HepG2 (cell line): ENCODE measurements at regions not wholly inside any gene's neighbourhood (a gene's known extent, or its start where the extent isn't known, plus 50 kb on each side); places are given as distances from the start of the nearest gene placed in this dataset.

Source experiments
- CEBPG ChIP-seq: IDR thresholded peaks from 2 replicates; pipeline ENCODE4 v1.6.1; 2016
- ELF3 ChIP-seq: IDR thresholded peaks from 2 replicates; pipeline ENCODE4 v1.6.1; 2016; ENCODE audit warnings: missing genetic modification reagents, missing compliant biosample characterization
- GABPA ChIP-seq, 2 experiments: IDR thresholded peaks; 2 replicates each; pipeline ENCODE4 v1.6.1; 2011 to 2016; ENCODE audit warnings: low read depth in 2 of 2, low read length in 1 of 2, missing biosample characterization in 1 of 2, missing genetic modification characterization in 1 of 2
- HMGXB3 ChIP-seq: sonication (generic); formaldehyde crosslinking; IDR thresholded peaks from 2 replicates; pipeline ENCODE4 v1.4.0; 2020; ENCODE audit warnings: missing genetic modification reagents, borderline replicate concordance
- NKX3-1 ChIP-seq: sonication (generic); formaldehyde crosslinking; IDR thresholded peaks from 2 replicates; pipeline ENCODE4 v1.5.0; 2020; ENCODE audit warnings: missing genetic modification reagents
- NR2F2 ChIP-seq: IDR thresholded peaks from 2 replicates; pipeline ENCODE4 v1.6.1; 2012; ENCODE audit warnings: low read depth, inconsistent platforms, borderline replicate concordance
- PBX2 ChIP-seq: IDR thresholded peaks from 2 replicates; pipeline ENCODE4 v1.6.1; 2016; ENCODE audit warnings: control low read depth
- RARA ChIP-seq: IDR thresholded peaks from 2 replicates; pipeline ENCODE4 v1.6.1; 2016; ENCODE audit warnings: missing genetic modification reagents, missing compliant biosample characterization
- RARG ChIP-seq: sonication (generic); formaldehyde crosslinking; IDR thresholded peaks from 2 replicates; pipeline ENCODE4 v1.4.0; 2020; ENCODE audit warnings: low read depth, mild to moderate bottlenecking, missing genetic modification reagents
- SIN3B ChIP-seq: fragments of 150-350 bp; IDR thresholded peaks from 2 replicates; pipeline ENCODE4 v1.6.1; 2014; ENCODE audit warnings: low read length
- SMARCC2 ChIP-seq: fragments of 450-650 bp; IDR thresholded peaks from 2 replicates; pipeline ENCODE4 v1.6.1; 2017; ENCODE audit warnings: antibody characterized with exemption, mild to moderate bottlenecking
- TARDBP ChIP-seq: sonication (generic); formaldehyde crosslinking; IDR thresholded peaks from 2 replicates; pipeline ENCODE4 v1.8.0; 2022; ENCODE audit warnings: mild to moderate bottlenecking, missing genetic modification reagents
- TCF7 ChIP-seq: sonication (generic); IDR thresholded peaks from 2 replicates; pipeline ENCODE4 v1.6.1; 2016; ENCODE audit warnings: antibody characterized with exemption, low read depth
- TEAD3 ChIP-seq: optimal IDR thresholded peaks from 2 replicates; pipeline ENCODE3; 2016; ENCODE audit warnings: borderline replicate concordance
- ZBTB7B ChIP-seq: sonication (generic); formaldehyde crosslinking; IDR thresholded peaks from 2 replicates; pipeline ENCODE4 v1.4.0; 2020; ENCODE audit warnings: missing genetic modification reagents
- ZNF280B ChIP-seq: sonication (generic); formaldehyde crosslinking; IDR thresholded peaks from 2 replicates; pipeline ENCODE4 v1.5.0; 2020; ENCODE audit warnings: missing genetic modification reagents, mild to moderate bottlenecking, borderline replicate concordance
- ZNF317 ChIP-seq: sonication (generic); formaldehyde crosslinking; IDR thresholded peaks from 2 replicates; pipeline ENCODE4 v1.5.0; 2020; ENCODE audit warnings: mild to moderate bottlenecking, missing genetic modification reagents
- ZNF503 ChIP-seq: sonication (generic); formaldehyde crosslinking; IDR thresholded peaks from 2 replicates; pipeline ENCODE4 v1.4.0; 2020; ENCODE audit warnings: missing genetic modification reagents
- ZNF556 ChIP-seq: sonication (generic); formaldehyde crosslinking; IDR thresholded peaks from 2 replicates; pipeline ENCODE4 v1.4.0; 2020; ENCODE audit warnings: mild to moderate bottlenecking, missing genetic modification reagents, borderline replicate concordance

- TF ChIP-seq TCF7 (peak; percentile 95), ZBTB7B (CRISPR knock-in tag) (no peak), NR2F2 (peak; percentile 98), RARG (no peak), RARA (CRISPR knock-in tag) (peak; percentile 94), NKX3-1 (CRISPR knock-in tag) (no peak), ZNF503 (peak; percentile 66; the same call in 1 of the 2 replicates), PBX2 (CRISPR knock-in tag) (peak; percentile 62), TEAD3 (peak; percentile 40), ZNF317 (CRISPR knock-in tag) (no peak; the same call in 1 of the 2 replicates), ZNF556 (CRISPR knock-in tag) (peak; percentile 58; the same call in 1 of the 2 replicates), TARDBP (peak; percentile 21; the same call in 1 of the 2 replicates), GABPA (IDR thresholded peaks at IDR 0.05; ENCODE audit: low read depth, low read length) (no peak), GABPA (CRISPR knock-in tag; IDR thresholded peaks at IDR 0.05; ENCODE audit: low read depth) (peak; percentile 35; the same call in 1 of the 2 replicates), SIN3B (no peak), HMGXB3 (CRISPR knock-in tag) (peak; percentile 33; the same call in 1 of the 2 replicates), ZNF280B (CRISPR knock-in tag) (no peak), SMARCC2 (0 out of 2 replicates have a peak, but pooled peaks have one; percentile 39), CEBPG (CRISPR knock-in tag) (0 out of 2 replicates have a peak, but pooled peaks have one; percentile 12), ELF3 (CRISPR knock-in tag) (peak; percentile 94)
These were observed 125.8 kb upstream of the SLC7A11 start (continued) for GRCh38 chr4:138367942-138368341.
